GM20000 (cell line): ENCODE measurements at regions not wholly inside any gene's neighbourhood (a gene's known extent, or its start where the extent isn't known, plus 50 kb on each side); places are given as distances from the start of the nearest gene placed in this dataset.
A peak's percentile ranks its signal among the peaks of the same experiment; 100 is the strongest.
"Not testable (repeated sequence)": the region's sequence is repeated elsewhere in the genome, so short reads cannot be mapped to it uniquely, and the experiment has no call there.

Experiments
- DNase-seq: peaks from one replicate; pipeline ENCODE4 v3.0.0; 2012; ENCODE audit warnings: low spot score
- TF ChIP-seq, protein P1 (sequence below): IDR thresholded peaks from 2 replicates; pipeline ENCODE4 v1.5.1; 2012; ENCODE audit warnings: mild to moderate bottlenecking, control low read depth; ENCODE audit errors: extremely low read depth, missing control alignments

DNA sequence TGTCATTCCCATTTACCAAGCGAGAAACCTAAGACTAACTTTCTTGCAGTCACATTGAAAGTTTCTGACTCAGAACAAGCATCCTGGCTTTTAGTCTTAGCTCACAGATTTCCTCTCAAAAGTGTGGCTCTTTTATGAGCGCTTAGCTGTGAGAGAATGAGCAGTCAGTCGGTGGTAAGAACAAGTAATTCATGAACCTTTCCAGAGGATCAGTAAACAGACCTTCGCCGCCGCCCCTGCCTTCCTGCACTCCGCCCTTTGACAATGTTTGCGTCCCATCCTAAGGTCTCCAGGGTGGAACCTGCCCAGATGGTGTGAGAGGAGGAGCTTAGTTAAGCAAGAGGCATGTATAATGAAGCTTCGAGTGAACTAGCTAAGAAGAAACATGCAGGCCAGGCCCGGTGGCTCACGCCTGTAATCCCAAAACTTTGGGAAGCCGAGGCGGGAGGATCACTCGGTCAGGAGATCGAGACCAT is 142.4 kb downstream of the GLUL start:
- DNase-seq: peak; percentile 48
- TF ChIP-seq, protein P1, sequence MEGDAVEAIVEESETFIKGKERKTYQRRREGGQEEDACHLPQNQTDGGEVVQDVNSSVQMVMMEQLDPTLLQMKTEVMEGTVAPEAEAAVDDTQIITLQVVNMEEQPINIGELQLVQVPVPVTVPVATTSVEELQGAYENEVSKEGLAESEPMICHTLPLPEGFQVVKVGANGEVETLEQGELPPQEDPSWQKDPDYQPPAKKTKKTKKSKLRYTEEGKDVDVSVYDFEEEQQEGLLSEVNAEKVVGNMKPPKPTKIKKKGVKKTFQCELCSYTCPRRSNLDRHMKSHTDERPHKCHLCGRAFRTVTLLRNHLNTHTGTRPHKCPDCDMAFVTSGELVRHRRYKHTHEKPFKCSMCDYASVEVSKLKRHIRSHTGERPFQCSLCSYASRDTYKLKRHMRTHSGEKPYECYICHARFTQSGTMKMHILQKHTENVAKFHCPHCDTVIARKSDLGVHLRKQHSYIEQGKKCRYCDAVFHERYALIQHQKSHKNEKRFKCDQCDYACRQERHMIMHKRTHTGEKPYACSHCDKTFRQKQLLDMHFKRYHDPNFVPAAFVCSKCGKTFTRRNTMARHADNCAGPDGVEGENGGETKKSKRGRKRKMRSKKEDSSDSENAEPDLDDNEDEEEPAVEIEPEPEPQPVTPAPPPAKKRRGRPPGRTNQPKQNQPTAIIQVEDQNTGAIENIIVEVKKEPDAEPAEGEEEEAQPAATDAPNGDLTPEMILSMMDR: no peak

DNA sequence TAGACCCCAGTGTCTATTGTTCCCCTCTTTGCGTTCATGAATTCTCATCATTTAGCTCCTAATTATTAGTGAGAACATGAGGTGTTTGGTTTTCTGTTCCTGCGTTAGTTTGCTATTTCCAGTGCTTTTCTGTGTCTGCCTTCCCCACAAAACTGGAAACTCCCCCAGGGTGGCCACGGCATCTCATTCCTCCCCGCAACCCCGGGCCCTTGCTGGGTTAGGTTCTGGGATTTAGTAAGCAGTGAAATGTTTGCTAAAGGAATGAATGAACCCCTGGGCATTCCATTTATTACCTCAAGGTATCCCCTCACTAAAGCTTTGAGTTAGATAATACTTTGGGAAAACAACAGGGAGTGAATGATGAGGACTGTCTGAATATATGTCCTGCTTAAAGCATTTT is 142.9 kb downstream of the GLUL start:
- TF ChIP-seq, protein P1: no peak
- DNase-seq: no peak

DNA sequence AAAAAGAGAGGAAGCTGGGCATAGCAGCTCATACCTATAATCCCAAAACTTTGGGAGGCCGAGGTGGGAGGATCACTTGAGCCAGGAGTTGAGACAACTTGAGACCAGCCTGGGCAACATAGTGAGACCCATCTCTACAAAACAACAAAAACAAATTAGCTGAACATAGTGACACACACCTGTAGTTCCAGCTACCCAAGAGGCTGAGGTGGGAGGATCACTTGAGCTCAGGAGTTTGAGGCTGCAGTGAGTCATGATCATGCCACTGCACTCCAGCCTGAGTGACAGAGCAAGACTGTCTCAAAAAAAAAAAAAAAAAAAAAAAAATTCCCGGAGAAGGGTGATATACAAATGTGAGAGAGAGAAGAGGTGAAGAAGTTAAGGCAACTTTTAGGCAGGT is 143.8 kb downstream of the GLUL start:
- not testable (repeated sequence) for DNase-seq

DNA sequence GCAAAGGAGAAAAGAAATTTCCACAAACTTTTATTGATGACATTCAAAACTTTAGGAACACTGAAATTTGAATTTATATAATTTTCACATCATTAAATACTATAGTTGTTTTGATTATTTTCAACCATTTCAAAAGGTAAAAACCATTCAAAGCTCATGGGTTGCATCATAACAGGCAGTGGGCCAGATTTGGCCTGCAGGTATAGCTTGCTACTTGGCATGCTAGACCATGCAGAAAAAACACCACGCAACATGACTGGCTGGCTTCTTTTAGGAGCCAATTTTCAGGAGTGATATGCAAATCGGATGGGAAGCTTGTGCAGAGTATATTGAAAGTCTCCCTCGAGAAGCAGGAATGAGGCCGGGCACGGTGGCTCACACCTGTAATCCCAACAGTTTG is 144.8 kb downstream of the GLUL start:
- TF ChIP-seq, protein P1: no peak
- DNase-seq: no peak

DNA sequence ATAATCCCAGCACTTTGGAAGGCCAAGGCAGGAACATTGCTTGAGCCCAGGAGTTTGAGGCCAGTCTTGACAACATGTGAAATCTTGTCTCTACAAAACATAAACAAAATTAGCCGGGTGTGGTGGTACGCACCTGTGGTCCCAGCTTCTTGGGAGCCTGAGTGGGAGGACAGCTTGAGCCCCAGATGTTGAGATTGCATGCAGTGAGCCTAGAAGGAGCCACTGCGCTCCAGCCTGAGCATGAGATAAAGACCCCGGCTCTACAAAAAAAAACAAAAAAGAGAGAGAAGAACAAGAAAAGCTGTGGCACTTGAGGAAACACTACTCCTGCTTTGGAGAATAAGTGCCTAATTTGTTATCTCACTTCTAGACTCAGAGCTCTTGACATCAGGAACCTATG is 146.6 kb downstream of the GLUL start:
- TF ChIP-seq, protein P1: no peak
- DNase-seq: no peak

DNA sequence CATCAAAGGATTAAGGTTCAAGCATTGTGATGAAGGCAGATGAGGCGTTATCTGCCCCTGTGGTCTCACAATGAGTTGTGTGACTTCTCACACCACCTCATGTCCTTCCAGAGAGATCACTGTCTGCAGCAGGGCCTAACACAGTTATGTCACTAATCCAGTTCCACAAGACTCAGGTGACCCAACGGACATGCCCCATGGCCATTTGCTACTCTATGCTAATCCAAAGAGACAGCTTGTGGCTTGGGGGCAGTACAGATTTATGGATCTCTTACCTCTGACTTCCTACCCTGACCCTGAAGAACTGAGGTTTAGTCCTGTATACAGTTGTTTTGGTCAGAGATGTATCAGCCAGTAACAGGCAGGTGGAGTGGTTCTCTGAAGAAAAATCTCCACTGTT is 147.1 kb downstream of the GLUL start:
- TF ChIP-seq, protein P1: no peak
- DNase-seq: no peak

DNA sequence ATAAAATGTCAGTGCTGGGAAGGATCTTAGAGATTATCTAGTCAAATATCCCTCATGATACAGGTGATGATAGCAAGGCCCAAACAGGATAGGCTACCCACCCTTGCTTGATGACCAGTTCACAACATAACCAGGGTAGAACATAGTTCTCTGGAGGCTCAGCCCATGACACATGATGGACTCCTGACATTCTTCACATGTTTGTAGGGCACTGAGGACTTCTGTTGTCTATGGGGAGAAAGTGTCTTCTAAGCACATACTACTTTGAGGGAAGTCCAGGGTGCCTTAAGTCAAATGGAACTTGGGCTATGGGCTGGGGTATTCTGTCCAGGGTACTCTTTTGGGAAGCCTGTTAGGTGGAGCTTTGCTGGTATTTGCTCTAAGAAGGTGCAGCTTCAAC is 148.9 kb downstream of the GLUL start:
- no peak for DNase-seq
- TF ChIP-seq, protein P1: no peak

DNA sequence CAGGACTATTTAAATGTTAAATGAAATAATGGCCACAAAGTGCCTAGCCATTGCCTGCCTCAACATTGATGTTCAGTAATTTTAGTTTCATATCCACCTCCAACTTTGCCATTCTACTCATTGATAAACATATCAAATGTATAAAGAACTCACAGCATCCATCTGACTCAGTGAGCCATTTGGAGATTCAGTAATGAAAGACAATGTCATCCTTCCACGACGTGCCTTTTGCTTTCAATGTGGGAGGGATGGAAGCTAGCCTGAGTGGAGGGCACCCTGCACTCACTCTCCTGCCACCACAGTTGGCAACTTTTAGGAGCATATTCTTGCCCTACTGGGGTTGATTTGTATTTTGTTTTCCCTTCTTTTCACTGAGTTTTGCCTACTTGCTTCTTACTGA is 151.5 kb downstream of the GLUL start:
- TF ChIP-seq, protein P1: no peak
- no peak for DNase-seq
